H9 (cell line): ENCODE measurements at regions not wholly inside any gene's neighbourhood (a gene's known extent, or its start where the extent isn't known, plus 50 kb on each side); places are given as distances from the start of the nearest gene placed in this dataset.

Source experiments
- DNase-seq: peaks from one replicate; pipeline ENCODE4 v3.0.0-alpha.2; 2017
- H2AFZ ChIP-seq: one replicate; pipeline ENCODE4 v1.6.1; 2013; ENCODE audit warnings: mild to moderate bottlenecking, low read length, control low read depth, moderate library complexity
- H2AK5ac ChIP-seq: 2 replicates; pipeline ENCODE4 v1.6.1; 2013; ENCODE audit warnings: low read length, control low read depth, mixed read lengths; ENCODE audit not compliant: insufficient read length
- H2BK120ac ChIP-seq: one replicate; pipeline ENCODE4 v1.6.1; 2013; ENCODE audit warnings: low read depth, mild to moderate bottlenecking, low read length, control low read depth, inconsistent platforms; ENCODE audit not compliant: poor library complexity, severe bottlenecking
- H2BK12ac ChIP-seq: 2 replicates; pipeline ENCODE4 v1.6.1; 2013; ENCODE audit warnings: low read length, control low read depth, mixed read lengths, low read depth; ENCODE audit not compliant: insufficient read length
- H2BK15ac ChIP-seq: 2 replicates; pipeline ENCODE4 v1.6.1; 2013; ENCODE audit warnings: low read depth, low read length, control low read depth
- H2BK20ac ChIP-seq: one replicate; pipeline ENCODE4 v1.6.1; 2013; ENCODE audit warnings: low read depth, mild to moderate bottlenecking, low read length, control low read depth, inconsistent platforms; ENCODE audit not compliant: poor library complexity, severe bottlenecking
- H2BK5ac ChIP-seq: 2 replicates; pipeline ENCODE4 v1.6.1; 2013; ENCODE audit warnings: low read length, control low read depth, mixed read lengths; ENCODE audit not compliant: insufficient read length
- H3K14ac ChIP-seq: 2 replicates; pipeline ENCODE4 v1.6.1; 2013; ENCODE audit warnings: low read length, control low read depth; ENCODE audit not compliant: insufficient read depth
- H3K18ac ChIP-seq: 2 replicates; pipeline ENCODE4 v1.6.1; 2013; ENCODE audit warnings: low read depth, mild to moderate bottlenecking, mixed read lengths, low read length, control low read depth; ENCODE audit not compliant: insufficient read length
- H3K23ac ChIP-seq: 2 replicates; pipeline ENCODE4 v1.6.1; 2013; ENCODE audit warnings: low read length, control low read depth, mixed read lengths, low read depth; ENCODE audit not compliant: insufficient read length
- H3K23me2 ChIP-seq: 2 replicates; pipeline ENCODE4 v1.6.1; 2013; ENCODE audit warnings: low read depth, mild to moderate bottlenecking, mixed read lengths, low read length, control low read depth; ENCODE audit not compliant: insufficient read length, poor library complexity, severe bottlenecking
- H3K27ac ChIP-seq: 2 replicates; pipeline ENCODE4 v1.5.1; 2013; ENCODE audit warnings: low read length, control low read depth, mixed read lengths, low read depth; ENCODE audit not compliant: insufficient read length
- H3K27me3 ChIP-seq: 2 replicates; pipeline ENCODE4 v1.6.1; 2013; ENCODE audit warnings: low read length, control low read depth, inconsistent platforms; ENCODE audit not compliant: insufficient read depth
- H3K4ac ChIP-seq: 2 replicates; pipeline ENCODE4 v1.6.1; 2013; ENCODE audit warnings: low read depth, mild to moderate bottlenecking, control low read depth, inconsistent platforms, low read length, moderate library complexity
- H3K4me1 ChIP-seq: 2 replicates; pipeline ENCODE4 v1.6.1; 2013; ENCODE audit warnings: low read length, control low read depth, inconsistent platforms; ENCODE audit not compliant: insufficient read depth
- H3K4me2 ChIP-seq: 2 replicates; pipeline ENCODE4 v1.6.1; 2013; ENCODE audit warnings: low read length, control low read depth, mixed read lengths; ENCODE audit not compliant: insufficient read length, insufficient read depth
- H3K56ac ChIP-seq: 2 replicates; pipeline ENCODE4 v1.6.1; 2013; ENCODE audit warnings: low read depth, mild to moderate bottlenecking, mixed read lengths, low read length, control low read depth; ENCODE audit not compliant: insufficient read length
- H3K79me1 ChIP-seq: 2 replicates; pipeline ENCODE4 v1.6.1; 2013; ENCODE audit warnings: low read depth, mild to moderate bottlenecking, moderate library complexity, low read length, control low read depth, inconsistent platforms; ENCODE audit not compliant: insufficient read depth, poor library complexity, severe bottlenecking
- H3K79me2 ChIP-seq: 2 replicates; pipeline ENCODE4 v1.6.1; 2013; ENCODE audit warnings: low read length, control low read depth, inconsistent platforms; ENCODE audit not compliant: insufficient read depth
- H3K9ac ChIP-seq: 2 replicates; pipeline ENCODE4 v1.6.1; 2013; ENCODE audit warnings: low read length, control low read depth, mixed read lengths; ENCODE audit not compliant: insufficient read length; ENCODE audit errors: extremely low read depth
- H3K9me3 ChIP-seq: one replicate; pipeline ENCODE4 v1.6.1; 2013; ENCODE audit warnings: low read depth, low read length, inconsistent platforms; ENCODE audit not compliant: control insufficient read depth
- H3T11ph ChIP-seq: one replicate; pipeline ENCODE4 v1.6.1; 2013; ENCODE audit warnings: mild to moderate bottlenecking, low read length, control low read depth, inconsistent platforms
- H4K20me1 ChIP-seq: one replicate; pipeline ENCODE4 v1.6.1; 2013; ENCODE audit not compliant: control insufficient read depth, insufficient read length, insufficient read depth
- H4K5ac ChIP-seq: 2 replicates; pipeline ENCODE4 v1.6.1; 2013; ENCODE audit warnings: low read depth, mild to moderate bottlenecking, mixed read lengths, low read length, control low read depth; ENCODE audit not compliant: insufficient read length
- H4K8ac ChIP-seq: replicated peaks from 2 replicates; pipeline ENCODE4 v1.6.1; 2013; ENCODE audit warnings: low read length, control low read depth, mixed read lengths, low read depth; ENCODE audit not compliant: insufficient read length
- H4K91ac ChIP-seq: 2 replicates; pipeline ENCODE4 v1.6.1; 2013; ENCODE audit warnings: low read depth, mild to moderate bottlenecking, moderate library complexity, mixed read lengths, low read length, control low read depth; ENCODE audit not compliant: insufficient read length
- H3K27ac Mint-ChIP-seq, 3 experiments: 2 replicates in 2 of 3; 3 replicates in 1 of 3; pipeline ENCODE4 v1.8.0; 2020 to 2021; ENCODE audit warnings: mixed read lengths in 3 of 3, mild to moderate bottlenecking in 1 of 3, moderate library complexity in 1 of 3
- H3K27me3 Mint-ChIP-seq: 2 replicates; pipeline ENCODE4 v1.8.0; 2021; ENCODE audit warnings: low read depth, mild to moderate bottlenecking, moderate library complexity, mixed read lengths
- H3K36me3 Mint-ChIP-seq, 3 experiments: 2 replicates in 2 of 3; 3 replicates in 1 of 3; pipeline ENCODE4 v1.8.0; 2020 to 2021; ENCODE audit warnings: low read depth in 3 of 3, mixed read lengths in 3 of 3; ENCODE audit not compliant: insufficient read depth in 1 of 3
- H3K4me1 Mint-ChIP-seq, 2 experiments: 2 replicates each; pipeline ENCODE4 v1.8.0; 2020; ENCODE audit warnings: mixed read lengths in 2 of 2
- H3K4me3 Mint-ChIP-seq, 2 experiments: 2 replicates in 1 of 2; 3 replicates in 1 of 2; pipeline ENCODE4 v1.8.0; 2020 to 2021; ENCODE audit warnings: mild to moderate bottlenecking in 2 of 2, mixed read lengths in 2 of 2, moderate library complexity in 1 of 2
- H3K9me3 Mint-ChIP-seq, 2 experiments: 2 replicates in 1 of 2; 3 replicates in 1 of 2; pipeline ENCODE4 v1.8.0; 2020; ENCODE audit warnings: mild to moderate bottlenecking in 2 of 2, mixed read lengths in 2 of 2, moderate library complexity in 1 of 2
- CTCF ChIP-seq: fragments of 200-600 bp; sonication (generic); conservative IDR thresholded peaks from 3 replicates; pipeline ENCODE4 v1.8.0; 2021; ENCODE audit warnings: antibody characterized with exemption, mild to moderate bottlenecking
- WGBS: extraction: QIAGEN DNeasy Blood & Tissue Kit; methylation state at CpG from one replicate; pipeline ENCODE4 v1.1.7; 2013; ENCODE audit warnings: missing lambda C conversion rate, low lambda C conversion rate, mixed read lengths; ENCODE audit not compliant: insufficient read length; ENCODE audit errors: extremely low coverage; 5-methylcytosine and 5-hydroxymethylcytosine counted together

GRCh38 chr10:71042699-71043098 lies 154.3 kb upstream of the PCBD1 start:
- no CpG with 5 or more reads among the region's 5 CpGs for WGBS
- DNase-seq, result no peak
- H2BK12ac ChIP-seq, result no peak overlapping the region
- H2AFZ ChIP-seq, result no peak overlapping the region
- peaks cover 9% of the 10 kb centered on the region; the same call in 1 of the 2 replicates for H3K27me3 Mint-ChIP-seq
- H3K4me1 ChIP-seq, result no peaks in the 10 kb centered on the region
- no peak overlapping the region for H3K9ac ChIP-seq
- no peaks in the 10 kb centered on the region for H3K79me1 ChIP-seq
- no peak overlapping the region for H2AK5ac ChIP-seq
- H3K9me3 Mint-ChIP-seq, result no peaks in the 10 kb centered on the region
- no peak overlapping the region for H2BK120ac ChIP-seq
- H2BK5ac ChIP-seq, result no peak overlapping the region
- no peak overlapping the region for H3K4me2 ChIP-seq
- H3K9me3 ChIP-seq, result no peaks in the 10 kb centered on the region
- H4K20me1 ChIP-seq, result no peaks in the 10 kb centered on the region
- no peak overlapping the region for H3K23ac ChIP-seq
- no peak overlapping the region for H4K5ac ChIP-seq
- H3K79me2 ChIP-seq, result no peaks in the 10 kb centered on the region
- H3K56ac ChIP-seq, result no peak overlapping the region
- H3K23me2 ChIP-seq, result no peaks in the 10 kb centered on the region
- no peaks in the 10 kb centered on the region for H3K27me3 ChIP-seq
- H3K27ac Mint-ChIP-seq, result peak overlapping the region in 1 of 3 experiments; percentile 42; a peak in 1 of 7 replicates
- no peaks in the 10 kb centered on the region for H3K36me3 Mint-ChIP-seq
- H3K4me1 Mint-ChIP-seq, result peaks cover 4 to 17% of the 10 kb centered on the region in 2 experiments
- no peak overlapping the region for H3K18ac ChIP-seq
- no peak overlapping the region for H2BK15ac ChIP-seq
- H3K14ac ChIP-seq, result no peak overlapping the region
- H2BK20ac ChIP-seq, result no peak overlapping the region
- H3K27ac ChIP-seq, result no peak overlapping the region
- no peak overlapping the region for H3K4ac ChIP-seq
- no peak overlapping the region for H3T11ph ChIP-seq
- no peak for TF ChIP-seq CTCF
- no peak overlapping the region for H4K8ac ChIP-seq
- no peak overlapping the region for H4K91ac ChIP-seq
- H3K4me3 Mint-ChIP-seq, result no peak overlapping the region
